ENCODE measurements at regions not wholly inside any gene's neighbourhood (a gene's known extent, or its start where the extent isn't known, plus 50 kb on each side); places are given as distances from the start of the nearest gene placed in this dataset.

DNA sequence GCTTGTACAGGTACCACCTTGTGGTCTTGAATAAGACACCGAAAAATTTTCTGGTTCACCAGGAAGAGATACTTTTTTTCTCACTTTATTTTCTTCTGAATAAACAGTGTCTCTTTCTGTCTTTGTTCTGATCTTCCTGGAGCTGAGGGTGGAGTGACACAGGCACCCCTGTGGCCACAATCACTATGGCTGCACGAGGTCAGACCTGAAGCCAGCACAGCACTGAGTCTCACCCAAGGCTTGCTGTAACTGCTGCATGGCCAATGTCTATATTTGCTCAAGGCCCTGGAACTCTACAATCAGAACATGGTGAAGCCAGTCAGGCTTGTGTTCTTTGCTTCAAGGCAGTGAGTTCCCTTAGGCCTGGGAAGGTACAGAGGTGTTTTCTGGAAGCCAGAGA is 87.2 kb downstream of the GPR174 start:
- TF ChIP-seq, protein P1, sequence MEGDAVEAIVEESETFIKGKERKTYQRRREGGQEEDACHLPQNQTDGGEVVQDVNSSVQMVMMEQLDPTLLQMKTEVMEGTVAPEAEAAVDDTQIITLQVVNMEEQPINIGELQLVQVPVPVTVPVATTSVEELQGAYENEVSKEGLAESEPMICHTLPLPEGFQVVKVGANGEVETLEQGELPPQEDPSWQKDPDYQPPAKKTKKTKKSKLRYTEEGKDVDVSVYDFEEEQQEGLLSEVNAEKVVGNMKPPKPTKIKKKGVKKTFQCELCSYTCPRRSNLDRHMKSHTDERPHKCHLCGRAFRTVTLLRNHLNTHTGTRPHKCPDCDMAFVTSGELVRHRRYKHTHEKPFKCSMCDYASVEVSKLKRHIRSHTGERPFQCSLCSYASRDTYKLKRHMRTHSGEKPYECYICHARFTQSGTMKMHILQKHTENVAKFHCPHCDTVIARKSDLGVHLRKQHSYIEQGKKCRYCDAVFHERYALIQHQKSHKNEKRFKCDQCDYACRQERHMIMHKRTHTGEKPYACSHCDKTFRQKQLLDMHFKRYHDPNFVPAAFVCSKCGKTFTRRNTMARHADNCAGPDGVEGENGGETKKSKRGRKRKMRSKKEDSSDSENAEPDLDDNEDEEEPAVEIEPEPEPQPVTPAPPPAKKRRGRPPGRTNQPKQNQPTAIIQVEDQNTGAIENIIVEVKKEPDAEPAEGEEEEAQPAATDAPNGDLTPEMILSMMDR (IDR thresholded peaks at IDR 0.05): no peak
- no peak for TF ChIP-seq EP300 (IDR thresholded peaks at IDR 0.05)
